ENCODE measurements at regions not wholly inside any gene's neighbourhood (a gene's known extent, or its start where the extent isn't known, plus 50 kb on each side); places are given as distances from the start of the nearest gene placed in this dataset.
"Not testable (repeated sequence)": the region's sequence is repeated elsewhere in the genome, so short reads cannot be mapped to it uniquely, and the experiment has no call there.

DNA sequence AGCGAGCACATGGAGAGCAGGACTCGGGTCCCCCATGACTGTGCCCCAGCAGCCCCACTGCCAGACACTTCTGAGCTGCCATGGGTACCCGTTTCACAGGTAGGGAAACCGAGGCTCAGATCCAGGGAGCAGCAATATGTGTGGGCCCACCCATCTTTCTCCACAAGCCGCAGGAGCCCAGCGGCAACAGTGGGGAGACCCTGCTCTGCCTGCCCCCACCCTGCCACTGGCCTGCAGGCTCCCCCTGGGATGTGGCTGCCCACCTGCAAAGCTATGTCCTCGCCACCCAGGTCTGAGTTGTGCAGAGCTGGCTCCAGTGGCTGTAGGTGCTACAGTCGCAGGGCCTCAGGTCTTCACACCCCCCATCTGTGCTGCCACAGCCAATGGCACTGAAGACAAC, 50.6 kb upstream of the C1QTNF9B start:
- DNase-seq = no peak

DNA sequence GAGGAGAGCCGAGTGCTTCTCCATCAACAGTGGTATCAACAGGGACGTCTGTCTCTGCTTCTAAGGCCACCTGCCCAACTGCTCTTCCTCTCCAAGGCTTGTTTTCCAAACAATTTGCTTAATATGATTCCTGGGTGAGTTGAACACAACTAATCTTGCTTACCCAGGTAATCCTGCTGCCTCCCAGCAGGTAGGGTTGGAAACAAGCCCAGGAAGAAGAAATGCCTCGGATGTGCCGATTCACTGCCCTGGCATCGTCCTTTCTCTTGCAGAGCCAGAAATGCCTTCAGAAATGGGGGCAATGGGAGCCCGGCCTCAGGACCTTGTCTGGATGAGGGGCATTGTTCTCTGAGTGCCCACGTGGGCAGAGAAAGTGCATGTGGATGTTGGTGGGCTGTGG, 51.9 kb upstream of the C1QTNF9B start:
- no peak for DNase-seq

DNA sequence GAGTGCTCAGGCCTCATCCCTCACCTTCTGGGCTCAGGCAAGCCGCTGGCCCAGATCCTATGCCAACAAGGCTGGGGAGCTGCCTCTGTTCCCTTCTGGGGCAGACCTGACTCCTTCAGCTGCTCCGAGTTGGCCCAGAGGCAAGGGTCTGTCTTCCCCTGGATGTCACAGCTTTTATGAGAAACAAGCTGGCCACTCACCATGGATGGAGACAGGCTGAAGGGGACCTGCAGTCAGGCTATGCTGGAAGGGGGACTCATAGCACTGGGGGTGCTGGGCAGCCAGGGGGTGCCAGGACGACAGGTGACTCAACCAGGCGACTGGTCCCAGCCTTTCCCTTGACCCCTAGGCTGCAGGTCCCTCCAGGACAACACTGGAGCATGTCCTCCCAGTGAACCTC, 52.4 kb upstream of the C1QTNF9B start:
- no peak for DNase-seq

DNA sequence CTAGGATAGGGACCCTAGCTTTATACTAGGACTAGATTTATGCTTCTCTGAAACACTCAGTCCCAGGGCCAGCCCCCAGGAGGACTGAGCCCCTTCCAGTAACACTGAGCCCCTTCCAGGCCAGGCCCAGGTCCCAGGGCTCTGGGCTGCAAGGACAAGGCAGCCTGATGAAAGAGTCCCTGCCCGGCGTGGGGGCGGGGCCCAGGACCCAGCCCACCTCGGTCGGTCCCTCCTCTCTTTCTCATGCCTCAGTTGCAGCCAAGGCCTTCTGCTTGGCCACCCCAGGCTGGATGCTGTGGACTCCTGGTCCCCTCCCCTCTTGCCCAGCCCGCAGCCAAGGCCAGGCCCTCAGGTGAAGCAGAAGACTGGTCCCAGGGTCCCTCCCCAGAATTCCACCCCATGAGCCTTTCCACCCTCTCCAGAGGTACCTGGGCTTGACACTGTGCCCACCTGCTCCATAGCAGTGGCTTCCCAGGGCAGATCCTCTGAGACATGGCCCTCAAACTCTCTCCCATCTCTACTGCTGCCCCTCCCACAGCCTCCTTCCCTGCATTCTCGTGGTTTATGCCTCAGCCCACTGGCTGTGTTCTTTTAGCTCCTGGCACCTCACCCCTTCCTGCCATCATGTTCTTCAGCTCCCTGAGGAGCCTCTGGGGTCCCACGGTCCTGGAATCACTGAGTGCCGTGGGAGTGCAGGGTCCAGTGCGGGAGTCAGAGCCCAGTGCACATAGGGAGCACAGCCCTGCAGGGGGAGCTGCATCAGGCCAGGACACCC, 53.6 kb upstream of the C1QTNF9B start:
- no peak for DNase-seq

DNA sequence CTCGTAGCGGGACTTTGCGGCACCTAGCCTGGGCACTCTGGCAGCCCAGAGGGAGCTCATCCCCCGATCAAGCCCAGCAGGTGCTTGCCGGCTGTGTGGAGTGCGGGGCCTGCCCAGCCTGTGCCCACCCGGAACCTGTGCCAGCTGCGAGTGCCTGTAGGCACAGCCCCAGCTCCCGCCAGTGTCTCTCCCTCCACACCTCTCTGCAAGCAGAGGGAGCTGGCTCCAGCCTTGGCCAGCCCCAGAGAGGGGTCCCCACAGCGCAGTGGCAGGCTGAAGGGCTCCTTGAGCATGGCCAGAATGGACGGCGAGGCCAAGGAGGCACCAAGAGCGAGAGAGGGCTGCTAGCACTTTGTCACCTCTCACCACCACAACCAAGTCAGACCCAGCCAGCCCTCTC, 55.5 kb upstream of the C1QTNF9B start:
- no peak for DNase-seq

DNA sequence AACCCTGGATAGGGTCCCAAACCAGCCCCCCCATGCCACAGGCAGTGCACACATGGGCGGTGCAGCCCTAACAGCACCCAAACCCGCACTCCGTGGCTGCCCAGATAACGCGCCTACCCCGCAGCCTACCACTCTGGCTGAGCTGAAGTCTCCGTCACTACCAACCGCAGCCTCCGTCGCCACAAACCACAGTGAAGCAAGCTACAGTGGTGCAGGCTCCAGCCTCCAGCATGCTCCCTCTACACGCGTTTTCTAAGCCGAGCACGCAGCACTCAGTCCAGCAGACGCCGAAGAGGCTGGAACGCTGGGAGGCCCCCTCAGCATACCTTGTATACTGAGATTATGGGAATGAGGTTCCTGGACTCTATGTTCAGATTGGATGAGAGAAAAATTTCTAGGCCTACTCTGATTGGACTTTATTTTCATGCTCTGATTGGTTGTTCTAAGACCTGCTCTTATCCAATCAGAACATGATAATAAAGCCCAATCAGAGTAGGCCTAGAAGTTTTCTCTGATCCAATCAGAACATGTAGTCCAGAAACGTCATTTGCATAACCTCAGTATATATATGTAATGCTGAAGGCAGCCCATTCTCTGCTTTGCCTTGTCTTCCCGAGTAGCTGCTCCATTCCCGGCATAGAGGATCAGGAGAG, 56.7 kb upstream of the C1QTNF9B start:
- no peak for DNase-seq

DNA sequence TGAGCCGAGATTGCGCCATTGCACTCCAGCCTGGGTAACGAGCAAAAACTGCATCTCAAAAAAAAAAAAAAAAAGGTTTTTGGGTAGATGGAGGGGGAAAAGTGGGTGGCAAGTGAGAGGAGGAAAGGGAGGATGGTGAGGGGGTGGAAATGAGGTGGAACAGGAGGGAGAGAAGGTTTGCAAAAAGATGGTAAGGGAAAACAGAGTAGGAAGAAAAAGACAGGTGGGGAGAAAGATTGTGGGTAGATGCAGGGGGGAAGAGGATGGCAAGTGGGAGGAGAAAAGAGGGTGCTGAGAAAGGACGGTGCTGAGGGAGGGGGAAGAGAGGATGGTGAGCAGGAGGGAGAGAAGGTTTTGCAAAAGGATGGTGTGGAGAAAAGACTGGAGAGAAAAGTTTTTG, 57.8 kb upstream of the C1QTNF9B start:
- no peak for DNase-seq

DNA sequence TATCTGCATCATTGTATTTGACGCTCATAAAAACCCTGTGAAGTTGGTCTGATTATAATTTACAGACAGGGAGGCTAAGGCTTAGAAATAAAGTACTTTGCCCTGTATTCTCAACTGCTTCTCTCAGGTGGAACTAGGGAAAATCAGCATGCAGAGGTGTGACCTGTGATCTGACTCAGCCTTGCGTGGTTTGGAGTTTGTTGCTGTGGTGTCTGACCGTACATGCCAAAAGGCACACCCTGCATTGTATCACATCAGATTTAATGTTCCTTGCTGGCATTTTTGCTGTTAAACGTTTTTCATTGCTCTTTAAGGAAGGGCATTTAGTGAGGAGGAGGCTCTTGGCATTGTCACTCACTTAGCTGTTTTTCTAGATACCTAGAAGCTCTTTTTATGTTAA, 58.8 kb upstream of the C1QTNF9B start:
- no peak for DNase-seq

DNA sequence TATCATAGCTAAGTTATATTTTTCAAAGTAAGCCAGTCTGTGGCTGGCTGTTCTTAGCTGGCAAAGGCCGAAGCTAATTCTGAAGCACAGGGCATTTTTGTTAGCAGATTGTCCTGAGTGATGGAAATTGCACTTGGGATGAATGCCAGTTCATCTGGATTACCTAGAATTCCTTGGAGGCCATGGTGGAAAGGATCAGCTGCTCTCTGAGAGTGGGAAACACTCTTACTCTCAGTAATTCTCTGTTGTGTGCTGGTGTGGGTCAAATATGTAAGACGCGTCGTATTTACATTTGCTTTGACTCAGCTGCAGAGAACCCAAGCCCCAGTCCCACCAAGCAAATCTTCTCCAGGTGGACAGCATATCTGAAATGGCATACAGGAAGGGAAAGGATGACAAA, 60.7 kb upstream of the C1QTNF9B start:
- no peak for DNase-seq

DNA sequence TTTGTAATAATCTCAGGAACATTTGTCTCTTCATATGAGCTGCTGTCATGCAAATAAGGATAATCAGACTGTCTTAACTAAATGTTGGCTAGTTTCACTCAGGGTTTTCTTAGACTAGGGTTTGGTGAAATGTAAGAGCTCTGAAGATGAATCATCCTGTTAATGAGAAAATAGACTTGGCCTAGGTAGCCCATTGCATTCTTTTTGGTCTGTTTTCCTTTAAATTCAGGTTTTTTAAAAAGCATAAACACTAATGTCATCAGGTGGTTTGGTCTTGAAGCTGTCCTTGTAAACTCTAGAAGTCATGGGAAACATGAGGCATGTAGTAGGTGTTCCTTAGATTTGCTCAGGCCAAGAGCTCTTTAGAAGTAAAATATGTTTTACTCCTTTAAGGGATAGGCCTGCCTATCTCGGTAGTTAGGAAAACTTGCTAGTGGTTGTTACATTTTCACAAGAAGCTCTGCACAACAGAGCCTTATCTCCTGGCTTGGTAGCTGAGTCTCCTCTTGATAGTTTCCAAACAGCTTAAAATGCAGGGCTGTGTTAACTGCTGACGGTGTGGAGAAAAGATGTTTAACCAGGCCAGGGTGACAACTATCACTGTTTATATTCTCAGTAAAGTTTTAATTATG, 62.0 kb upstream of the C1QTNF9B start:
- DNase-seq = no peak

DNA sequence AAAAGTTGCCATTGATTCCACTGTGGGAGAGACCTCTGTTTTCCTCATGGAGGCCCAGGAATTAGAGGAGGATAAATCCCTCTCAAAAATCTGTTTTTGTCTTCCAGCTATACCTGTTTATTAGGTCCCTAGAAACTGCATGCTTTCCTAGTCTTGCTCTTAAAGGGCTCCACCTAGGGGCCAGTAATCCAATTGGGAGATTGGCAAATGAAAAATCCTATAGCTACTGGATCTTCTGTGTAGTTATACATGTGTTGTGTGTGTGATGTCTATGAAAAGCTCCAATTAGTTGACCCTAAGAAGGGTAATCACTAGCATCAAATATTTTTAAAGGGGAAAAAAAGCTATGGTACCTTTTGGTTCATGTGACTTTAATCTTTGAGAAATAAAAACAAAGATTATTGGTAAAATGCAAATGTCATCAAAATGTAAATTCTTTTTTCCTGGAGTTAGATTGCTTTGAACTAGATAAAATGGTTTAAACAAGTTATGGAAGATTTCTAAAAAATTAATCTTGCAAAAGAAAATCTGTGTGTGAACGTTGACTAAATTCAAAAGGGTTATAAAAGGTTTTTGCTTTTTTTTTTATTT, 63.4 kb upstream of the C1QTNF9B start:
- DNase-seq = no peak

DNA sequence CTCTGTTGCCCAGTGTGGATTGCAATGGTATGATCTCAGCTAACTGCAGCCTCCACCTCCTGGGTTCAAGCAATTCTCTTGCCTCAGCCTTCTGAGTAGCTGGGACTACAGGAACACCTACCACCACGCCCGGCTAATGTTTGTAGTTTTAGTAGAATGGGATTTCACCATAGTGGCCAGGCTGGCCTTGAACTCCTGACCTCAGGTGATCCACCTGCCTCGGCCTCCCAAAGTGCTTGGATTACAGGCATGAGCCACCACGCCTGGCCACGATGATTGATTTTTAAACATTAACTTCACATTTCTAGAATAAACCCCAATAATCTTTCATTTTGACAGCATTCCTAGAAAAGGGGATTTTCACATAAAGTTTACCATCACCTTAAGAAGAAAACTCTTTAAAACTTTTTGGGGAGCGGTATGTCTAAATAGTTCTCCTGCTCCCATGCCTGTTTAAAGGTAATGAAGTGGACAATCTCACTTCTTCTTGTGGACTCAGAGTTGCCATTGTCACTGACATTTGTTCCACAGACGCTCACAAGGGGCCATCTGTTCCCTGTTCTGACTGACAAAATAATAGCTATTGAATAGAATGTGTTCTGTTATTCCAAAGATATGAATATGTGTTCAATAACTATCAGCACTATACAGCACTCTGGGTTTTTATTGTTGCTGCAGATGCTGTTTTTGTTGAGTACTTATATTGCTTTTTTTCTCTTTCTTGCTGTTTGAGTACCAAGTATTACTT, 66.1 kb upstream of the C1QTNF9B start:
- DNase-seq = no peak

DNA sequence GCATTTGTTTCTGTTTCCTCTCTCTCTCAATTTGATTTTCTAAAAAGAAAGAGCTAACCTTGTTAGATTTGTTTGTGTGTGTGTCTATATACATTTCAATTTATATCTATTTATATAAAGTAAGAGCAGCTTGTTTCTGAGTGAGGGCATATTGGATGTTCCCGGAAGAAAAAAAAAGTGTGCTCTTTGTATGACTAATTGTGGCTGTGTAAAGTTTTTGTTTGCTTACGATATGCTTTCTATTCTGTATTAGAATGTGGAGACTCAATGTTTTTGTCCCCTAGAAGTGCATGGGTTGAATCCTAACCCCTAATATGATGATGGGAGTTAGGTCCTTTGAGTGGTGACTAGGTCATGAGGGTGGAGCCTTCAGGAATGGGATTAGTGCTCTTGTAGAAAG, 66.6 kb upstream of the C1QTNF9B start:
- DNase-seq = no peak

DNA sequence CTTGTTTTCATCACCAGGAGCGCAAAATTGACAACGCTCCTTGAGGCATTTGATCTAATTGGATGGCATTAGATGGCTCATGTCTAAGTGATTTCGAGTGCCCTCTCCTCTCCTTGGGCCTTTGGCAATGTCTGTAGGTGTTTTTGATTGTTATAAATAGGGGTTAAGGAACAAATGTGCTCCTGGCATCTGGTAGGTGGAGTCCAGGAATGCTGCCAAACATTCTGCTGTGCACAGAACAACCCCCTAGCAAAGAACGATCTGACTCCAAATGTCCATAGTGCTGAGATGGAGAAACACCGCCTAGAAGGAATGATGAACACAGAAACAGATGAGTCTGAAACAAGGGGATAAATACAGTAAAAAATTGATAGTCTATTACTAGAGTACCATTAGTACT, 68.0 kb upstream of the C1QTNF9B start:
- DNase-seq = no peak

DNA sequence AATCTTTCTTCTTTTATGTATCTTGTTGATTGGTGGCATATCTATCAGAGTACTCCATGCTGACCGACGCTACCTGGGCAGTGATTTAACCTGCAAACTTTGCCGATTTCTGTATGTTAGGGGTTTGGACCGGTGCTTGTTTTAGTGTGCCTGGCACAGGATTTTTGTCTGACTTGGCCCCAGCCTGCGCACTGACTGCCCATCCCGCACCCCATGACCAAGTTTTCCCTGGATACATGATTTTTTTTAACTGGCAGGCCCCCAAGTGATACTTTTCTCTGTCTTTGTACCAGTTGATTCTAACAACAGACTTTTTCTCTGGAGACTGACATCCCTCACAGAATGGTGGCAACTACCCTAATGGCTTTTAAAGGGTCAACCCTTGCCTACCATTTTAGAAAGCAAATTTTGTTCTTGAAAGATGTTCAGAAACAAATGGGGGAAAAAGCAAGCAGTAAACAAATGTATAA, 69.0 kb upstream of the C1QTNF9B start:
- no peak for DNase-seq

DNA sequence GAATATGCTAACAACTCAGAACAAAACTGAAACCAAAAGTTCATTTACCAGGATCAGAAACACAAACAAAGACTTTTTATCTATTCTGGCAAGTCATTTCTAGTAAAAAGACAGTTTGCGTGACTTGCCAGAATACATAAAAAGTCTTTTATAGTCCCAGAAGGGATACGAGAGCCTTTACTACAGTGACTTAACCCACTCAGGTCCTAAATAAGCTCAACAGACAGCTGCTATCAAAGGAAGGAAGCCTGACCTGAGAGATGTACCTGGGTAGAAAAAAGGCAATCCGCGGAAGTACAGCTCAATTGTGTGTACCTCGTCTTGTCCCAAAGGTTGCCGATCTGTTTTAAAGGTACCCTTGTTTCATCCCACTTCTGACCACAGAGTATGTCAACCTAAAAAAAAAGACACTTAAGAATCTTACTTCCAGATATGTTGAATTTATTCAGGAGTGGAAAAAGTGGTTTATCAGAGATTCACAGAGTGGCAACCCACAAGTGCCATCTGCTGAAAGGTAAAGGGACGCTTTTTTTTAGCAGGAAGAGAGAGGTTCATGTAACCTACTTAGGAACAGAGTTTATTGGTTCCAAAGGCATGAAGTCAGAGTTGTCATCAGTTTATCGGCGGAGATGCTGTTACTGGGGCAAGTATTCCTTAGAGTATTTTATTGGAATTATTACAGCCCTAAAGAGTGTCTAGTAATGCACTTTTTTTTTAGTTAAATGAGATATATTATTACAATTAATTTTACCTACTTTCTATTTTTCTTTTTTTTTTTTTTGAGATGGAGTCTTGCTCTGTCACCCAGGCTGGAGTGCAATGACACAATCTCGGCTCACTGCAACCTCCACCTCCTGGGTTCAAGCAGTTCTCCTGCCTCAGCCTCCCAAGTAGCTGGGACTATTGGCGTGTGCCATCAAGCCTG, 69.7 kb upstream of the C1QTNF9B start:
- peak; percentile 27 for DNase-seq

DNA sequence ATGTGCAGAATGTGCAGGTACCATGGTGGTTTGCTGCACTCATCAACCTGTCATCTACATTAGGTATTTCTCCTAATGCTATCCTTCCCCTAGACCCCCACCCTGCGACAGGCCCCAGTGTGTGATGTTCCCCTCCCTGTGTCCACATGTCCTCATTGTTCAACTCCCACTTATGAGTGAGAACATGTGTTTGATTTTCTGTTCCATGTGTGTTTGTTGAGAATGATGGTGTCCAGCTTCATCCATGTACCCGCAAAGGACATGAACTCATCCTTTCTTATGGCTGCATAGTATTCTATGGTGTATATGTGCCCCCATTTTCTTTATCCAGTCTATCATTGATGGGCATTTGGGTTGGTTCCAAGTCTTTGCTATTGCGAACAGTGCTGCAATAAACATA, 70.5 kb upstream of the C1QTNF9B start:
- not testable (repeated sequence) for DNase-seq

DNA sequence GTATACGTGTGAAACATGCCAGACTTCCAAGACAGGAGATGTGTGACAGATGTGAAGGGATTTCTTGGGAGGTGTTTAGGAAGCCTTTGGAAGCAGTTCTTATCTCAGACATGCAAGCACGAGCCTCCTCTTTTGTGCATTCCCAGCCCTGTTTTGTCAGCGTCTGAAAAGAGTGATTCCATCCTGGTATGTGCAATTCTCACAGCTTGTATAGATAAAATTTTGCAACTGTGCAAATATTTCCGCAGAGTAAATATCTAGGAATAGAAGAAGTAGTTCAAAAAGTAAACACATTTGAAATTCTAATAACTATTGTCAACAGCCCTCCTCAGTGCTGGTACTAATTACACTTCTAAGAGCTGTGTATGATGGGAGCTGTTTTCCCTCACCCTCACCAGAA, 72.3 kb upstream of the C1QTNF9B start:
- no peak for DNase-seq

DNA sequence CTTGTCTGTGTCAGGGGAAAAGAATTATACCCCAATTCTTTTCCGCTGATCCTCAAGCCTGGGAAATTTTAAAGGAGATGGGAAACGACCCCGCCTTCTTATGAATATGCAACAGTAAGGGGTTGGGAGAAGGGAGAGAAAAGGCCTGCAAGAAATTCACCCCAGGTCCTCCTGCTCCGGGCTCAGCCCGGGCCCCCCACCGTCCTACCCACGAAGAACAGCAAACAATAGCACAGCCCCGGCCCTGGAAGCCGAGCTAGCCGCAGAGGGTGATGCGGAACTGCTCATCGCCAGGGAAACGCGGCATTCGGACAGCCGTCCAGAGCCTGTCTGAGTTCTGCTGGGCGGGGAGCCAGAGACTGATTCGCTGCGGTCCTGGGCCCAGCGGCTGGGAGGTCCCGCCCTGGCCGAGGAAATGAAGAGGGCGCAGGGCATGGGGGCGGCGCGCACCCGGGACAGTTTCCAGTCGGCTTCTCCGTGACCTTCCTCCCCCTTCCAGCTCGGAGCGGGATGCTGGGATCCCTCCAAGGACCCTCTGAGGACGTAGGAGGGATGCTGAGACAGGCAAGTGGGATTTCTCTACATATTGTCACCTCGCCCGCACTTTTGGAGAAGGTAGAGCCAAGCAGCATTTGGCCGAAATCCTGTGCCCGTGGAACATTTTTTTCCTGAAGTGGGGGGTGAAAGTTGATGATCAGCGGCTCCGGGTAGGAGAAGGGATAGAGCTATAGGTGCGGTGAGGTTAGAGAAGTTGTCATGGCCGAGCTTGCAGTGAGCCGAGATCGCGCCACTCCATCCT, 82.3 kb upstream of the C1QTNF9B start:
- peak; percentile 12 for DNase-seq

DNA sequence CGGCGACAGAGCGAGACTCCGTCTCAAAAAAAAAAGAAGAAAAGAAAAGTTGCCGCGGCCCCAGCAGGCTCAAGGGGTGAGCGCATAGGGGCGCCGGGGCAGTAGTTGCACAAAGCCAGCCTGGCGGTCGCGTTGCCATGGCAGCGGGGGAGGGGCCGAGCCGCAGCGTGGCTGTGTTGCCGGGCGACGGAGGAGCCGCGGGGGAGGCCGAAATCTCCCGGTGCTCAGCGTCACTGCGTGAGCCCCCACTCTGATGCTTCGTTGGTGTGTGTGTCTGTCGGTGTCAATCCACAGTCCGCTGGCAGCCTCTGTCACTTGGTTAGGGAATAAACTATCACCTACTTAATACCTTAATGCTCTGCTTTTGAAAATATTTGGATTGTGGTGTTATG, 82.9 kb upstream of the C1QTNF9B start:
- peak; percentile 90 for DNase-seq

DNA sequence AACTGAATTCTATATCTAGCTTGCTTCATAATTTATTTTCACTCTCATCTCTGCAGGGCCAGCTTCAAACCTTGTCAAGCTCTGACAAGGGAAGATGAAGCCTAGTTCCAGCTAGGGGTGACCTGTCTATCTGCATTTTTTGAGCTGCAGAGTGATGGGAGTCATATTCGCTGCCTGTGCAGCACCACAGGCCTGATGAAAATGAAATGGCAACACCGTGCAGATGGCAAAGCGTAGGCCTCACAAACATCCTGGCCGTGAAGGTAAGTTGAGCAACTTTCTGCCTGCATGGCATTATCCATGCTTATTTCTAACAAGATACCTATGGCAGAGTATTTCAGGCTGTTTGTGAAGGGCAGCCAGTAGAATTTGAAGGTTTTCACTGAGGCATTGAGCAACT, 86.4 kb upstream of the C1QTNF9B start:
- no peak for DNase-seq
